ENCODE measurements at regions not wholly inside any gene's neighbourhood (a gene's known extent, or its start where the extent isn't known, plus 50 kb on each side); places are given as distances from the start of the nearest gene placed in this dataset.

GRCh38 chr1:187641907-187642306, 813.2 kb downstream of the PLA2G4A start:
- Mint-ChIP-seq H3K4me3 (no peak overlapping the region), H3K9me3 (peaks cover 3% of the 10 kb centered on the region), H3K27me3 (no peaks in the 10 kb centered on the region), H3K27ac (no peak overlapping the region), H3K4me1 (no peaks in the 10 kb centered on the region), H3K36me3 (ENCODE audit: low read depth) (no peaks in the 10 kb centered on the region)
- ATAC-seq (ENCODE audit: low read depth): no peak
- CTCF ChIA-PET: no interaction called here
- POLR2A ChIA-PET: no interaction called here
- TF ChIP-seq CTCF (IDR thresholded peaks at IDR 0.05): no peak
- intact Hi-C loops (cut with micrococcal nuclease): no loop called here
- no peak for DNase-seq

- Mint-ChIP-seq H3K36me3 (ENCODE audit: low read depth) (no peaks in the 10 kb centered on the region), H3K27ac (no peak overlapping the region), H3K9me3 (no peaks in the 10 kb centered on the region), H3K4me1 (no peaks in the 10 kb centered on the region), H3K4me3 (no peak overlapping the region), H3K27me3 (no peaks in the 10 kb centered on the region)
- ChIA-PET POLR2A (no interaction called here), CTCF (no interaction called here)
- intact Hi-C loops (cut with micrococcal nuclease): no loop called here
- TF ChIP-seq CTCF (IDR thresholded peaks at IDR 0.05): no peak
- ATAC-seq (ENCODE audit: low read depth): no peak
- DNase-seq: no peak
Measured at GRCh38 chr1:187645651-187646050, 816.9 kb downstream of the PLA2G4A start.

- Mint-ChIP-seq H3K4me1 (no peaks in the 10 kb centered on the region), H3K36me3 (ENCODE audit: low read depth) (no peaks in the 10 kb centered on the region), H3K27me3 (no peaks in the 10 kb centered on the region), H3K9me3 (no peaks in the 10 kb centered on the region), H3K4me3 (no peak overlapping the region), H3K27ac (no peak overlapping the region)
- ChIA-PET CTCF (no interaction called here), POLR2A (no interaction called here)
- TF ChIP-seq CTCF (IDR thresholded peaks at IDR 0.05): no peak
- DNase-seq: no peak
- ATAC-seq (ENCODE audit: low read depth): no peak
- intact Hi-C loops (cut with micrococcal nuclease): no loop called here
Measured at GRCh38 chr1:187646536-187647107, 817.9 kb downstream of the PLA2G4A start.

GRCh38 chr1:187648091-187648490, 819.3 kb downstream of the PLA2G4A start:
- H3K4me3 Mint-ChIP-seq: no peak overlapping the region
- H3K9me3 Mint-ChIP-seq: no peaks in the 10 kb centered on the region
- TF ChIP-seq CTCF (IDR thresholded peaks at IDR 0.05): no peak
- H3K36me3 Mint-ChIP-seq (ENCODE audit: low read depth): no peaks in the 10 kb centered on the region
- intact Hi-C loops (cut with micrococcal nuclease): no loop called here
- no peaks in the 10 kb centered on the region for H3K27me3 Mint-ChIP-seq
- H3K4me1 Mint-ChIP-seq: no peaks in the 10 kb centered on the region
- ChIA-PET CTCF (no interaction called here), POLR2A (no interaction called here)
- DNase-seq (no peak), ATAC-seq (ENCODE audit: low read depth) (no peak)
- H3K27ac Mint-ChIP-seq: no peak overlapping the region

GRCh38 chr1:187654635-187655034, 825.9 kb downstream of the PLA2G4A start:
- intact Hi-C loops (cut with micrococcal nuclease): no loop called here
- ChIA-PET CTCF (no interaction called here), POLR2A (no interaction called here)
- no peaks in the 10 kb centered on the region for H3K36me3 Mint-ChIP-seq (ENCODE audit: low read depth)
- H3K4me3 Mint-ChIP-seq: no peak overlapping the region
- no peak overlapping the region for H3K27ac Mint-ChIP-seq
- TF ChIP-seq CTCF (IDR thresholded peaks at IDR 0.05): no peak
- no peak for ATAC-seq (ENCODE audit: low read depth)
- H3K4me1 Mint-ChIP-seq: no peaks in the 10 kb centered on the region
- peaks cover 4% of the 10 kb centered on the region for H3K9me3 Mint-ChIP-seq
- no peak for DNase-seq
- H3K27me3 Mint-ChIP-seq: no peaks in the 10 kb centered on the region

All from activated B cell treated with CpG ODN at 0.5 μM for 24 hours (primary cell).